ENCODE measurements at regions not wholly inside any gene's neighbourhood (a gene's known extent, or its start where the extent isn't known, plus 50 kb on each side); places are given as distances from the start of the nearest gene placed in this dataset.
"Not testable (repeated sequence)": the region's sequence is repeated elsewhere in the genome, so short reads cannot be mapped to it uniquely, and the experiment has no call there.

- no peak for DNase-seq (ENCODE audit: low read depth in 2 of 2)
Measured at GRCh38 chr7:68371985-68372384, 1226.3 kb upstream of the AUTS2 start.

DNA sequence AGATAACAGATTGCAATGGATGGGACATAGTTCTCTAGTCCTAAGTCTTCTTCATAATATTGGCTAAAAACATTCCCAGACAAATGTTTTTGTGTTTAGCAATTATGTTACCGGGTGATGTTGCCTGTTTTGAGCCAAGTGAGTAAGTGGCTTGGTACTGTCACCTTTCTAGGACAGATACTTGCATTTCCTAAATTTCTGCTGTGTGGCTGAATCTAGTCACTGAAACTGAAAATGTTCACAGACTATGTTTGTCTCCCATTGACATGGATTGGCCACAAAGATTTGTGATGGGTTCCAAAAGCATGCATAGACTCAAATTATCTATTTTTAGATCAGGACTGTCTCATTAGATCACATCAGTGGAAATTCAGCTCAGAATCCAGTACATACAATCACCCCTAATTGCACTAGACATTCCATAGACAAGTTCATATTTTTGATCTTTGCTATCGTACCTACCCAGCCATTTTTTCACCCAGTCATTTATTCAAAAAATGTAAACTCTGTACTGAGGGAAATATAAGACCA is 1222.1 kb upstream of the AUTS2 start:
- no peak for DNase-seq (ENCODE audit: low read depth in 2 of 2)

GRCh38 chr7:68381731-68382130 is 1216.5 kb upstream of the AUTS2 start:
- no peak for DNase-seq (ENCODE audit: low read depth in 2 of 2)

DNA sequence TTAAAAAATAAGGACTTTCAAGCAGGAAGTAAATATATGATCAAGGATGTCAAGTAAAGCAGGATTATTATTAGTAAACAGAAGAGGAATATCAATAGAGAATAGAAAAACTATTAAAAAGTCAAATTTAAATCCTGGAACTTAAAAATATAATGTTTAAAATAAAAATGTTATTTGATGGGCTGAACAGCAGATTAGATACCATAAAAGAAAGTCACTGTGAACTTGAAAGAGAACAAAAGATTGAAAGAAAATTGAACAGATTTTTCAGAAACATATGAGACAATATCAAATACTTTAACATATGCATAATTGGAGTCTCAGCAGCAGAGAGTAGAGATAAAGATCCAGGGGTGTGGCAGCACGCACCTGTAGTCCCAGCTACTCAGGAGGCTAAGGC is 1213.7 kb upstream of the AUTS2 start:
- no peak for DNase-seq (ENCODE audit: low read depth in 2 of 2)

GRCh38 chr7:68393051-68393450 is 1205.2 kb upstream of the AUTS2 start:
- DNase-seq (ENCODE audit: low read depth in 2 of 2): no peak

- no peak for DNase-seq (ENCODE audit: low read depth in 2 of 2)
Measured at GRCh38 chr7:68394131-68394530, 1204.1 kb upstream of the AUTS2 start.

GRCh38 chr7:68399991-68400590 is 1198.2 kb upstream of the AUTS2 start:
- no peak for DNase-seq (ENCODE audit: low read depth in 2 of 2)

DNA sequence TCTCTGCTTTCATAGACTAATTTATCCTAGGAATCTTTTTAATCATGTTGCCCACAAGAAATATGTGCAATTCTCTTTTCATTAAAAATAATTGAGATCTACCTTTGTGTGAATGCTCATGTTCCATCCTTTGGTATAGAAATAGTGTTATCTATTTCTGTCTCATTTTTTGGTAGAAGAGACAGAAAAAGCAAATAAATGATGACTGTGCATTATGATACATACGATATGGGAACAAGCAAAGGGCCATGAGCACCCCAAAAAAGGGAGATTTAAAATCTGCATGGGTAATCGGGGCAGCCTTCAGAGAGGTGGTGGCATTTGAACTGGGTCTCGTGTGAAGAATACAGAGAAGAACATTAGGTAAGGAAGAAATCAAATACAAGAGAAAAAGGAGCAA is 1197.5 kb upstream of the AUTS2 start:
- DNase-seq (ENCODE audit: low read depth in 2 of 2): no peak

GRCh38 chr7:68401313-68401712 is 1197.0 kb upstream of the AUTS2 start:
- no peak for DNase-seq (ENCODE audit: low read depth in 2 of 2)

DNA sequence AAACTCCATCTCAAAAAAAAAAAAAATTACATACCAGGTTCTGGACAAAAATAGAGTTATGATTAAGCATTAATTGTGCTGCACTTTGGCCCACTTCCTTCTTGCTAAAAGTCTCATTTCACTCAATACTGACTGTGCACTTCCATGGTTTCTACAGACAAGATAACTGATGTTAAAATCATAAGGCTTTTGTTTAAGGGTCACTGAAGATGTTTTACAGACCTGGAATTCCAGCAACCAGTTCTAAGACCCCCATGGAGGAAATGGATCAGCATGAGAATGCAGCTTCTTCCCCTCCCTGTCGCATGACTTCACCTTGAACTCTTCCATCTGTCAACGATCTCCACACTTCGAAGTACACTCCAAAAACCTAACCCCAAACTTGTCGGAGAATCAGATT is 1191.8 kb upstream of the AUTS2 start:
- DNase-seq (ENCODE audit: low read depth in 2 of 2): no peak

GRCh38 chr7:68407460-68407859 is 1190.8 kb upstream of the AUTS2 start:
- DNase-seq (ENCODE audit: low read depth in 2 of 2): no peak

GRCh38 chr7:68408873-68409272 is 1189.4 kb upstream of the AUTS2 start:
- DNase-seq (ENCODE audit: low read depth in 2 of 2): no peak

- DNase-seq (ENCODE audit: low read depth in 2 of 2): no peak
Measured at GRCh38 chr7:68409851-68410250, 1188.4 kb upstream of the AUTS2 start.

GRCh38 chr7:68410693-68411092 is 1187.6 kb upstream of the AUTS2 start:
- not testable (repeated sequence) for DNase-seq (ENCODE audit: low read depth in 2 of 2)

GRCh38 chr7:68411742-68412141 is 1186.5 kb upstream of the AUTS2 start:
- no peak for DNase-seq (ENCODE audit: low read depth in 2 of 2)

GRCh38 chr7:68414631-68415425 is 1183.4 kb upstream of the AUTS2 start:
- no peak for DNase-seq (ENCODE audit: low read depth in 2 of 2)

GRCh38 chr7:68417002-68417401 is 1181.3 kb upstream of the AUTS2 start:
- no peak for DNase-seq (ENCODE audit: low read depth in 2 of 2)

DNA sequence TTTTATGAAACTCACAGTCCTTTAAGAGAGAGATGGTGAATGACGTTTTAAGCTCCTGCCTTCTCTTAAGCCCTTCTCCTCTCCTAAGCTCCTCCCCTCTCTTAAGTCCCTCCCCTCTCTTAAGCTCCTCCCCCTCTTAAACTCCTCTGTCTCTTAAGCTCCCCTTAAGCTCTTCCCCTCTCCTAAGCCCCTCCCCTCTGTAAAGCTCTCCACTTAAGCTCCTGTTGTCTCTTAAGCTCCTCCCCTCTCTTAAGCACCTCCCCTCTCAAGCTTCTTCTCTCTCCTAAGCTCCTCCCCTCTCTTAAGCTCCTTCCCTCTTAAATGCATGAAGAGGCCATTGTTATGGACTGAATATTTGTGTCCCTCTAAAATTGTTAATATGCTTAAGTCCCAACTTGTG is 1180.6 kb upstream of the AUTS2 start:
- no peak for DNase-seq (ENCODE audit: low read depth in 2 of 2)

DNA sequence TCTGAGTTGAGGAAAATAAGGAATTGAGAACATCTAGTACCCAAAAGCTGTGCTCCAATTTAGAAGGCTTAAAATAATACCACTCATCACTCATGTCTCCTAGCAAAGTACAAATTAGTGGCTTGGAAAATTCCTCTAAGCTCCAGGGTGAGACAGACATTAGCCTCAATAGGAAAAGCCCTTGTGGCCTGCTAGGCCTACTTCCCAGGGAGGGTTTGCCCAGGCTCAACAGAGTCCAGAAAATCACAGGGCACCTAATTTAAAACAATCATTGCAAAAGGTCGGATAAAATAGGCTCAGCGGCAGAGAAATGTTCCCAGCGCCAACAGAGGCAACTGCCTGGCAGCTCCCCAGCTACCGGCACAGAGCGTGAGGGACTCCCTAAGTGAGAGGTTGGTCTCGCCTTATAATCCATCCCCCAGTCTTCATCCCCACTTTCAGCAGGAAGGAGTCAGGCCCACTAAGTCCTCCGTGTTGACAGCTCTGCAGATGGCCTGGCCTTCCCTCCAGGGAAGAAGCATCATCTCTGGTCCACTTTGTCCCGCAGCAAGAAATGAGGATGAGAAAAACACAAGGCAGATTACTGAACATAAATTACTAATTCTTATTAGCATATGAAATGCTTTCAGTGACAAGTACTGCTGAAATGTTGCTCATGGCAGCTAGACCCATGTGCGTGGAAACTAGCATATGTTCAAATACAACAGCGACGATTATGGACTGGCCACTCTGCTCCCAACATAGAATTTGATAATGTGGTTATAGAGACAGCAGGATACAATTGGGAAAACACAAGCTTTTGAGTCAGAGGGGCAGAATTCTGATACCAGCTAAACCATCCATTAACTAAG is 1177.7 kb upstream of the AUTS2 start:
- no peak for DNase-seq (ENCODE audit: low read depth in 2 of 2)

DNA sequence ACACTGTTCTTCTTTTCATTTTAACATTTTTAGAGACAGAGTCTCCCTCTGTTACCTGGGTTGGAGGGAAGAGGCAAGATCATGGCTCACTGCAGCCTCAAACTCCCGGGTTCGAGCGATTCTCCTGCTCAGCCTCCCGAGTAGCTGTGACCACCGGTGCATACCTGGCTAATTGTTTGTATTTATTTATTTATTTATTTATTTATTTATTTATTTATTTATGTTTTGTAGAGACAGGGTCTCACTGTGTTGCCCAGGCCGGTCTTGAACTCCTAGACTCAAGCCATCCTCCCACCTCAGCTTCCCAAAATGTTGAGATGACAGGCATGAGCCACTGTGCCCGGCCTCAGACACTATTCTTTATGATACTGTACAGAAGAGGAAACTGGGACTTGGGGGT is 1176.6 kb upstream of the AUTS2 start:
- DNase-seq (ENCODE audit: low read depth in 2 of 2): no peak

DNA sequence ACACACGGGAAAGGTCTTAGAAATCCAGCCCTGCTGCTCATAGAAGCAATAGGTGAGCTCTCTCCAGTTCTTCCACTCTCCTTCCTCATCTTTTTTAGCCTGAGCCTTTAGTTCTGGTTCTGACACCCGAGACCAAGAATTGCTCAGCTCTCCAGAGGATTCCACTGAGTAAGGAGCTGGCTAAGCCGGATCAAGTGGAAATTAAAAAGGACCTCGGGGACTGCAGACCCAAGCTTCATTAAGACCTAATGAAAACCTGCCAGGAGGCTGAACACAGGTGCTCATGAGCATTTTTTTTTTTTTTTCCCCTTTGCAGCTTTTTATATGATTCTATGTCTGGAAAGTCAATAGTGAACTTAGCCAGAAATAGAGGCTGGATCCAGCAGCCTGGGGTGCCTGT is 1176.0 kb upstream of the AUTS2 start:
- DNase-seq (ENCODE audit: low read depth in 2 of 2): no peak

- DNase-seq (ENCODE audit: low read depth in 2 of 2): no peak
Measured at GRCh38 chr7:68423356-68423755, 1174.9 kb upstream of the AUTS2 start.
